ENCODE measurements at regions not wholly inside any gene's neighbourhood (a gene's known extent, or its start where the extent isn't known, plus 50 kb on each side); places are given as distances from the start of the nearest gene placed in this dataset.

DNA sequence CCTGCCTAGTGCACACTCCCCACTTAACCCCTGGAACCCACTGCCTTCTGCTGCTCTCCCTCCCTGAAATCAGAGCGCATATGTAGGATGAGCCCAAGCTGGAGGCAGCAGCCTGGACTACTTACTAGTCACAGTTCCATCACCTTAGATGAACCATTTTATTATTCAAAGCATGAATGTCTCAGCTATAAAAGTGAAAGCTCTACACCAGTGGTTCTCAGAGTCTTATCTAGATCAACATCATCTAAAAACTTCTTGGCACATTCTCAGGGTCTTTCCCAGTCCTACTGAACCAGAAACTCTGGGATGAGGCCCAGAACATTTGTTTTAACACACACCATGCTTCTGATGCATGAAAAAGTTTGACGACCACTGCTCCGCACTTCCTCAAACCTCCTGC is 100.3 kb upstream of the ANK3 start:
- TF ChIP-seq, protein P1, sequence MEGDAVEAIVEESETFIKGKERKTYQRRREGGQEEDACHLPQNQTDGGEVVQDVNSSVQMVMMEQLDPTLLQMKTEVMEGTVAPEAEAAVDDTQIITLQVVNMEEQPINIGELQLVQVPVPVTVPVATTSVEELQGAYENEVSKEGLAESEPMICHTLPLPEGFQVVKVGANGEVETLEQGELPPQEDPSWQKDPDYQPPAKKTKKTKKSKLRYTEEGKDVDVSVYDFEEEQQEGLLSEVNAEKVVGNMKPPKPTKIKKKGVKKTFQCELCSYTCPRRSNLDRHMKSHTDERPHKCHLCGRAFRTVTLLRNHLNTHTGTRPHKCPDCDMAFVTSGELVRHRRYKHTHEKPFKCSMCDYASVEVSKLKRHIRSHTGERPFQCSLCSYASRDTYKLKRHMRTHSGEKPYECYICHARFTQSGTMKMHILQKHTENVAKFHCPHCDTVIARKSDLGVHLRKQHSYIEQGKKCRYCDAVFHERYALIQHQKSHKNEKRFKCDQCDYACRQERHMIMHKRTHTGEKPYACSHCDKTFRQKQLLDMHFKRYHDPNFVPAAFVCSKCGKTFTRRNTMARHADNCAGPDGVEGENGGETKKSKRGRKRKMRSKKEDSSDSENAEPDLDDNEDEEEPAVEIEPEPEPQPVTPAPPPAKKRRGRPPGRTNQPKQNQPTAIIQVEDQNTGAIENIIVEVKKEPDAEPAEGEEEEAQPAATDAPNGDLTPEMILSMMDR (IDR thresholded peaks at IDR 0.05; ENCODE audit: low read depth, low read length, missing input control): no peak
- TF ChIP-seq GABPA (IDR thresholded peaks at IDR 0.05 in 1 of 2, conservative IDR thresholded peaks at IDR 0.05 in 1 of 2) (no peak), YY1 (IDR thresholded peaks at IDR 0.05) (no peak)
- TF ChIP-seq, protein P2, sequence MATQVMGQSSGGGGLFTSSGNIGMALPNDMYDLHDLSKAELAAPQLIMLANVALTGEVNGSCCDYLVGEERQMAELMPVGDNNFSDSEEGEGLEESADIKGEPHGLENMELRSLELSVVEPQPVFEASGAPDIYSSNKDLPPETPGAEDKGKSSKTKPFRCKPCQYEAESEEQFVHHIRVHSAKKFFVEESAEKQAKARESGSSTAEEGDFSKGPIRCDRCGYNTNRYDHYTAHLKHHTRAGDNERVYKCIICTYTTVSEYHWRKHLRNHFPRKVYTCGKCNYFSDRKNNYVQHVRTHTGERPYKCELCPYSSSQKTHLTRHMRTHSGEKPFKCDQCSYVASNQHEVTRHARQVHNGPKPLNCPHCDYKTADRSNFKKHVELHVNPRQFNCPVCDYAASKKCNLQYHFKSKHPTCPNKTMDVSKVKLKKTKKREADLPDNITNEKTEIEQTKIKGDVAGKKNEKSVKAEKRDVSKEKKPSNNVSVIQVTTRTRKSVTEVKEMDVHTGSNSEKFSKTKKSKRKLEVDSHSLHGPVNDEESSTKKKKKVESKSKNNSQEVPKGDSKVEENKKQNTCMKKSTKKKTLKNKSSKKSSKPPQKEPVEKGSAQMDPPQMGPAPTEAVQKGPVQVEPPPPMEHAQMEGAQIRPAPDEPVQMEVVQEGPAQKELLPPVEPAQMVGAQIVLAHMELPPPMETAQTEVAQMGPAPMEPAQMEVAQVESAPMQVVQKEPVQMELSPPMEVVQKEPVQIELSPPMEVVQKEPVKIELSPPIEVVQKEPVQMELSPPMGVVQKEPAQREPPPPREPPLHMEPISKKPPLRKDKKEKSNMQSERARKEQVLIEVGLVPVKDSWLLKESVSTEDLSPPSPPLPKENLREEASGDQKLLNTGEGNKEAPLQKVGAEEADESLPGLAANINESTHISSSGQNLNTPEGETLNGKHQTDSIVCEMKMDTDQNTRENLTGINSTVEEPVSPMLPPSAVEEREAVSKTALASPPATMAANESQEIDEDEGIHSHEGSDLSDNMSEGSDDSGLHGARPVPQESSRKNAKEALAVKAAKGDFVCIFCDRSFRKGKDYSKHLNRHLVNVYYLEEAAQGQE (IDR thresholded peaks at IDR 0.05): no peak

Measured in liver (tissue), 3 donors.